Skeletal muscle satellite cell (primary cell): ENCODE measurements at regions not wholly inside any gene's neighbourhood (a gene's known extent, or its start where the extent isn't known, plus 50 kb on each side); places are given as distances from the start of the nearest gene placed in this dataset.

Experiments used
- H3K27me3 ChIP-seq: 2 replicates; pipeline ENCODE4 v1.7.0; 2013; ENCODE audit warnings: low read length; ENCODE audit not compliant: control insufficient read depth, insufficient read depth
- H3K36me3 ChIP-seq: 2 replicates; pipeline ENCODE4 v1.7.0; 2013; ENCODE audit warnings: mild to moderate bottlenecking, control low read depth, low read length; ENCODE audit not compliant: insufficient read depth
- H3K4me1 ChIP-seq: 2 replicates; pipeline ENCODE4 v1.7.0; 2013; ENCODE audit warnings: low read length; ENCODE audit not compliant: control insufficient read depth, insufficient read depth
- H3K4me2 ChIP-seq: 2 replicates; pipeline ENCODE4 v1.7.0; 2013; ENCODE audit warnings: mild to moderate bottlenecking, low read length
- H3K4me3 ChIP-seq: 2 replicates; pipeline ENCODE4 v1.7.0; 2013; ENCODE audit warnings: low read length
- H3K9ac ChIP-seq: 2 replicates; pipeline ENCODE4 v1.7.0; 2013; ENCODE audit warnings: mild to moderate bottlenecking, low read depth, low read length, moderate library complexity
- H3K9me3 ChIP-seq: replicated peaks from 2 replicates; pipeline ENCODE4 v1.7.0; 2013; ENCODE audit warnings: mild to moderate bottlenecking, control low read depth, low read length

- H3K9me3 ChIP-seq: no peaks in the 10 kb centered on the region
- no peaks in the 10 kb centered on the region for H3K4me1 ChIP-seq
- no peak overlapping the region for H3K4me2 ChIP-seq
- no peaks in the 10 kb centered on the region for H3K36me3 ChIP-seq
- H3K9ac ChIP-seq: no peak overlapping the region
- no peaks in the 10 kb centered on the region for H3K27me3 ChIP-seq
- H3K4me3 ChIP-seq: no peak overlapping the region
These were observed 166.7 kb upstream of the SUCLG2 start for GRCh38 chr3:67821135-67821534.

GRCh38 chr3:67819447-67819846 lies 165.0 kb upstream of the SUCLG2 start:
- H3K36me3 ChIP-seq: no peaks in the 10 kb centered on the region
- H3K9ac ChIP-seq: no peak overlapping the region
- H3K27me3 ChIP-seq: no peaks in the 10 kb centered on the region
- no peak overlapping the region for H3K4me2 ChIP-seq
- H3K4me3 ChIP-seq: no peak overlapping the region
- no peaks in the 10 kb centered on the region for H3K4me1 ChIP-seq
- no peaks in the 10 kb centered on the region for H3K9me3 ChIP-seq

- H3K27me3 ChIP-seq: no peaks in the 10 kb centered on the region
- no peak overlapping the region for H3K4me3 ChIP-seq
- H3K4me1 ChIP-seq: no peaks in the 10 kb centered on the region
- no peaks in the 10 kb centered on the region for H3K36me3 ChIP-seq
- H3K9ac ChIP-seq: no peak overlapping the region
- no peak overlapping the region for H3K4me2 ChIP-seq
- no peaks in the 10 kb centered on the region for H3K9me3 ChIP-seq
These were observed 155.0 kb upstream of the SUCLG2 start for GRCh38 chr3:67809370-67809935.

- H3K9ac ChIP-seq: no peak overlapping the region
- no peaks in the 10 kb centered on the region for H3K36me3 ChIP-seq
- no peak overlapping the region for H3K4me3 ChIP-seq
- H3K4me2 ChIP-seq: no peak overlapping the region
- H3K9me3 ChIP-seq: no peaks in the 10 kb centered on the region
- no peaks in the 10 kb centered on the region for H3K4me1 ChIP-seq
- no peaks in the 10 kb centered on the region for H3K27me3 ChIP-seq
These were observed 154.5 kb upstream of the SUCLG2 start for GRCh38 chr3:67808906-67809305.

GRCh38 chr3:67804578-67804977 lies 150.2 kb upstream of the SUCLG2 start:
- no peak overlapping the region for H3K4me3 ChIP-seq

GRCh38 chr3:67804089-67804488 lies 149.7 kb upstream of the SUCLG2 start:
- no peaks in the 10 kb centered on the region for H3K27me3 ChIP-seq
- H3K36me3 ChIP-seq: no peaks in the 10 kb centered on the region
- no peaks in the 10 kb centered on the region for H3K4me1 ChIP-seq
- no peak overlapping the region for H3K9ac ChIP-seq
- H3K9me3 ChIP-seq: no peaks in the 10 kb centered on the region
- H3K4me2 ChIP-seq: no peak overlapping the region
- no peak overlapping the region for H3K4me3 ChIP-seq

More at GRCh38 chr3:67804578-67804977, 150.2 kb upstream of the SUCLG2 start:
- H3K9me3 ChIP-seq: no peaks in the 10 kb centered on the region
- H3K36me3 ChIP-seq: no peaks in the 10 kb centered on the region
- no peak overlapping the region for H3K9ac ChIP-seq
- H3K27me3 ChIP-seq: no peaks in the 10 kb centered on the region
- H3K4me1 ChIP-seq: no peaks in the 10 kb centered on the region
- H3K4me2 ChIP-seq: no peak overlapping the region

- Histone ChIP-seq H3K4me1 (no peaks in the 10 kb centered on the region), H3K9ac (no peak overlapping the region), H3K36me3 (no peaks in the 10 kb centered on the region), H3K4me2 (no peak overlapping the region), H3K4me3 (no peak overlapping the region), H3K27me3 (no peaks in the 10 kb centered on the region), H3K9me3 (no peaks in the 10 kb centered on the region)
These were observed 144.0 kb upstream of the SUCLG2 start for GRCh38 chr3:67798412-67798811.

- Histone ChIP-seq H3K4me3 (no peak overlapping the region), H3K9me3 (no peaks in the 10 kb centered on the region)
These were observed 137.2 kb upstream of the SUCLG2 start for GRCh38 chr3:67791620-67792019.

GRCh38 chr3:67790043-67790442 lies 135.6 kb upstream of the SUCLG2 start:
- no peaks in the 10 kb centered on the region for H3K27me3 ChIP-seq
- H3K4me1 ChIP-seq: no peaks in the 10 kb centered on the region
- no peak overlapping the region for H3K4me2 ChIP-seq
- no peaks in the 10 kb centered on the region for H3K36me3 ChIP-seq
- no peak overlapping the region for H3K9ac ChIP-seq
- H3K4me3 ChIP-seq: no peak overlapping the region
- no peaks in the 10 kb centered on the region for H3K9me3 ChIP-seq

More at GRCh38 chr3:67791620-67792019, 137.2 kb upstream of the SUCLG2 start:
- H3K9ac ChIP-seq: no peak overlapping the region
- no peak overlapping the region for H3K4me2 ChIP-seq
- no peaks in the 10 kb centered on the region for H3K36me3 ChIP-seq
- H3K4me1 ChIP-seq: no peaks in the 10 kb centered on the region
- H3K27me3 ChIP-seq: no peaks in the 10 kb centered on the region

- no peaks in the 10 kb centered on the region for H3K9me3 ChIP-seq
- peaks cover 4% of the 10 kb centered on the region for H3K4me1 ChIP-seq
- H3K4me2 ChIP-seq: no peak overlapping the region
- H3K9ac ChIP-seq: no peak overlapping the region
- no peaks in the 10 kb centered on the region for H3K36me3 ChIP-seq
- no peak overlapping the region for H3K4me3 ChIP-seq
- no peaks in the 10 kb centered on the region for H3K27me3 ChIP-seq
These were observed 134.0 kb upstream of the SUCLG2 start for GRCh38 chr3:67788396-67788795.

GRCh38 chr3:67783281-67784250 lies 129.2 kb upstream of the SUCLG2 start:
- H3K4me3 ChIP-seq: no peak overlapping the region
- no peaks in the 10 kb centered on the region for H3K36me3 ChIP-seq
- H3K4me2 ChIP-seq: no peak overlapping the region
- no peak overlapping the region for H3K9ac ChIP-seq
- H3K4me1 ChIP-seq: peaks cover 10% of the 10 kb centered on the region
- no peaks in the 10 kb centered on the region for H3K27me3 ChIP-seq
- H3K9me3 ChIP-seq: no peaks in the 10 kb centered on the region
